KMS-11 (cell line): ENCODE measurements at regions not wholly inside any gene's neighbourhood (a gene's known extent, or its start where the extent isn't known, plus 50 kb on each side); places are given as distances from the start of the nearest gene placed in this dataset.

Experiments
- H2AFZ ChIP-seq: fragments of 200-600 bp; sonication (generic); 2 replicates; pipeline ENCODE4 v1.6.1; 2016; ENCODE audit warnings: antibody characterized with exemption, mixed run types, low read depth
- H3K27ac ChIP-seq: fragments of 200-600 bp; sonication (generic); 2 replicates; pipeline ENCODE4 v1.6.1; 2016; ENCODE audit warnings: mild to moderate bottlenecking, mixed run types
- H3K27me3 ChIP-seq: fragments of 200-600 bp; sonication (generic); 2 replicates; pipeline ENCODE4 v1.6.1; 2017; ENCODE audit warnings: mild to moderate bottlenecking, low read depth, mixed run types, moderate library complexity; ENCODE audit not compliant: insufficient read depth
- H3K36me3 ChIP-seq: fragments of 200-600 bp; sonication (generic); 2 replicates; pipeline ENCODE4 v1.6.1; 2017; ENCODE audit warnings: mild to moderate bottlenecking, mixed run types; ENCODE audit not compliant: insufficient read depth
- H3K4me1 ChIP-seq: fragments of 200-600 bp; sonication (generic); 2 replicates; pipeline ENCODE4 v1.6.1; 2016; ENCODE audit warnings: mild to moderate bottlenecking, low read depth, mixed run types; ENCODE audit not compliant: poor library complexity, severe bottlenecking
- H3K4me2 ChIP-seq: fragments of 200-600 bp; sonication (generic); 2 replicates; pipeline ENCODE4 v1.7.0; 2016; ENCODE audit warnings: mild to moderate bottlenecking, mixed run types
- H3K4me3 ChIP-seq: fragments of 200-600 bp; sonication (generic); IDR thresholded peaks from 2 replicates; pipeline ENCODE4 v1.6.1; 2017; ENCODE audit warnings: low read depth, low read length, mixed read lengths; ENCODE audit not compliant: insufficient read depth
- H3K79me2 ChIP-seq: fragments of 200-600 bp; sonication (generic); 2 replicates; pipeline ENCODE4 v1.6.1; 2016; ENCODE audit warnings: low read depth, mixed run types; ENCODE audit not compliant: insufficient read depth
- H3K9ac ChIP-seq: fragments of 200-600 bp; sonication (generic); 2 replicates; pipeline ENCODE4 v1.6.1; 2016; ENCODE audit warnings: mild to moderate bottlenecking, mixed run types
- H4K20me1 ChIP-seq: fragments of 200-600 bp; sonication (generic); 2 replicates; pipeline ENCODE4 v1.6.1; 2016; ENCODE audit warnings: mild to moderate bottlenecking, mixed run types; ENCODE audit not compliant: insufficient read depth
- TF ChIP-seq, protein P1 (sequence below): fragments of 200-600 bp; sonication (generic); conservative IDR thresholded peaks from 2 replicates; pipeline ENCODE4 v1.6.1; 2017; ENCODE audit warnings: low read depth, mild to moderate bottlenecking, antibody characterized with exemption, low read length, moderate library complexity, mixed read lengths

DNA sequence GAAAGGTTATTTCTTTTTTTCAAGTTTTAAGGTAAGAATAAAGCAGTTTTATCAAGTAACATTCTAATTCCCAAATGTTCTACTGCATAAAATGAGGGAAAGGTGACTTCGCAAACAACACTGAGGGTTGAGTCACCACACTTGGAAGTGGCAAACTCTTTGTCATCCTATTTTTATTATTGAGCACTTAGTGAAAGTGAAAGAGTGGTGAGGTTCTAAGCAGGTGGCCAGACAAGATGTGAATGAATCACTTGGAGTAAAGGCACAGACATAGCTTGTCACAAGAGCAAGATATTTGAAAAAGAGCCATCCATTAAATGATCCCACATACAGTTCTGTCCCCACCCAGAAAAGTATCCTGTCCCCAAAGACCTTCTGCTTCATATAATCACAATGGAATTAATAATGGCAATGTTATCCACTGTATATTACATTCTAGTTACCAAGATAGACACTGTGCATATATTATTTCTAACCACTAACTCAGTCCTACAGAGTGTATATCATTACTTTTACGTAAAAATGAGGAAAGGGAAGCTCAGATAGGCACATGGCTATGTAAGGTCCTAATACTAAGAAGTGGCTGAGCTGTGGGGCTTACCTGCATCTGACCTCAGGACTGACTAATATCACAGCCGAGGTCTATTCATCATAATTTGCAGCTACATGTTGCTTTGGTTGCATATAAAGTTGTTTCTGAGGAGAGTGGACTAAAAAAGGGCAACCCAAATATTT is 730.4 kb upstream of the MEF2C start:
- H3K36me3 ChIP-seq, result no peaks in the 10 kb centered on the region
- H3K9ac ChIP-seq, result no peak overlapping the region
- H3K4me3 ChIP-seq, result no peak overlapping the region
- H3K27ac ChIP-seq, result no peak overlapping the region
- TF ChIP-seq, protein P1, sequence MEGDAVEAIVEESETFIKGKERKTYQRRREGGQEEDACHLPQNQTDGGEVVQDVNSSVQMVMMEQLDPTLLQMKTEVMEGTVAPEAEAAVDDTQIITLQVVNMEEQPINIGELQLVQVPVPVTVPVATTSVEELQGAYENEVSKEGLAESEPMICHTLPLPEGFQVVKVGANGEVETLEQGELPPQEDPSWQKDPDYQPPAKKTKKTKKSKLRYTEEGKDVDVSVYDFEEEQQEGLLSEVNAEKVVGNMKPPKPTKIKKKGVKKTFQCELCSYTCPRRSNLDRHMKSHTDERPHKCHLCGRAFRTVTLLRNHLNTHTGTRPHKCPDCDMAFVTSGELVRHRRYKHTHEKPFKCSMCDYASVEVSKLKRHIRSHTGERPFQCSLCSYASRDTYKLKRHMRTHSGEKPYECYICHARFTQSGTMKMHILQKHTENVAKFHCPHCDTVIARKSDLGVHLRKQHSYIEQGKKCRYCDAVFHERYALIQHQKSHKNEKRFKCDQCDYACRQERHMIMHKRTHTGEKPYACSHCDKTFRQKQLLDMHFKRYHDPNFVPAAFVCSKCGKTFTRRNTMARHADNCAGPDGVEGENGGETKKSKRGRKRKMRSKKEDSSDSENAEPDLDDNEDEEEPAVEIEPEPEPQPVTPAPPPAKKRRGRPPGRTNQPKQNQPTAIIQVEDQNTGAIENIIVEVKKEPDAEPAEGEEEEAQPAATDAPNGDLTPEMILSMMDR, result no peak
- peaks cover 36% of the 10 kb centered on the region for H3K4me1 ChIP-seq
- no peaks in the 10 kb centered on the region for H3K79me2 ChIP-seq
- no peaks in the 10 kb centered on the region for H4K20me1 ChIP-seq
- no peaks in the 10 kb centered on the region for H3K27me3 ChIP-seq
- peak overlapping the region; percentile 76 for H3K4me2 ChIP-seq
- H2AFZ ChIP-seq, result no peak overlapping the region

DNA sequence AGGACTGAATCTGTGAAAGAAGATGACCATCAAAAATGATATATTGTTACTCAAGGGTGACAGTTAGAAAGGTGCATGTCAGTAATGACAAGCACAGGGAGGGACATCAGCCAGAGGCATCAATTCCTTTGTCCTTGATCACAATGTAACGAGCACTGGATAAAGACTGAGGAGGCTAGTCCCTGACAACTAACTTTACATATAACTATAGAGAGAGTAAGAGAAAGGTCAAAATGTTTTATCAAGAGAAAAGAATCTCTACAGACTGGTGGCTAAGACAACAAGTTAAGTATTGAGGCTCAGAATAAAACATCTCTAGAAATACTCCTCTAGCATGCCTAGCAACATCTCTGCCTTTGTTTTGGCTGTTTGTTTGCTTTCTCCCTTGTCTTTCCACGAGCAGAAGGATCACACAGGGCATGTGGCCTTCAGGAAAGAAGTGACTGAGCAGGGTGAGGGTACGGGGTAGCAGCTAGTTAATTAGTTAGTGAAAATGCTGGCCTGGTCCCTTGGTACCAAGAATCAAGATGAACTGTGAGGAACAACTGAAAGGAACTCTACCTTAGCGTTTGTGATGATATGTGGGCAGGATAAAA is 724.1 kb upstream of the MEF2C start:
- Histone ChIP-seq H3K4me3 (no peak overlapping the region), H3K79me2 (no peaks in the 10 kb centered on the region), H3K27ac (peak overlapping the region; percentile 25; the same call in 1 of the 2 replicates), H3K4me1 (peaks cover 36% of the 10 kb centered on the region), H2AFZ (peak overlapping the region; percentile 21; the same call in 1 of the 2 replicates), H3K36me3 (no peaks in the 10 kb centered on the region), H3K4me2 (peak overlapping the region; percentile 33), H4K20me1 (no peaks in the 10 kb centered on the region), H3K9ac (no peak overlapping the region), H3K27me3 (no peaks in the 10 kb centered on the region)
- TF ChIP-seq, protein P1, result no peak

DNA sequence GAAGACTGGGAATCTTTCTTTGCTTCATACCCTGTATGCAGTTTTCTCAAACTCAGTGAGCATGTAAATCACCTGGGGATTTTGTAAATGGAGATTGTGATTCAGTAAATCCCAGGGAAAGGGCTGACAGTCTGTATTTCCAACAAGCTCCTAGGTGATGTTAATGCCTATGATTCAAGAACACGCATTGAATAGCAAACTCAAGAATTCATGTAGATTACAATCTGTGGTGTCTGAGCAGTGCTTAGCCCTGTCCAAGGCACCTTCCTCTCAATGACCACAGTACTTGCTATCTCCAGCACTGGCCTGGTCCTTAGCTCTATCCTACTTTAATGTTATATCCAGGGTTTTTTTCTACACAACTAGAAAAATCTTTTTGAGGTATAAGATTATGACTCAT is 721.4 kb upstream of the MEF2C start:
- no peaks in the 10 kb centered on the region for H4K20me1 ChIP-seq
- H3K79me2 ChIP-seq, result no peaks in the 10 kb centered on the region
- no peaks in the 10 kb centered on the region for H3K36me3 ChIP-seq
- no peak overlapping the region for H3K4me3 ChIP-seq
- no peak overlapping the region for H3K4me2 ChIP-seq
- H3K4me1 ChIP-seq, result peaks cover 35% of the 10 kb centered on the region
- H3K27ac ChIP-seq, result no peak overlapping the region
- H3K9ac ChIP-seq, result no peak overlapping the region
- H3K27me3 ChIP-seq, result no peaks in the 10 kb centered on the region
- no peak overlapping the region for H2AFZ ChIP-seq
- TF ChIP-seq, protein P1, result no peak

DNA sequence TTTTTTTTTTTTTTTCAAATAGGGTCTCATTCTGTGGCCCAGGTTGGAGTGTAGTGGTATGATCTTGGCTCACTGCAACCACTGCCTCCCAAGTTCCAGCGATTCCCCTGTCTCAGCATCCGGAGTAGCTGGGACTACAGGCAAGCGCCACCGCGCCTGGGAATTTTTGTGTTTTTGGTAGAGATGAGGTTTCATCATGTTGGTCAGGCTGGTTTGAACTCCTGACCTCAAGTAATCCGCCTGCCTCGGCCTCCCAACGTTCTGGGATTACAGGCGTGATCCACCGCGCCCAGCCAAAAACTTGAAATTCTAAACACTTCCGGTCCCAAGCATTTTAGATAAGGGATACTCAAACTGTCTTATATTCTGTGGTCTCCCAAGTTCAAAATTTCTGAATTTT is 718.9 kb upstream of the MEF2C start:
- TF ChIP-seq, protein P1, result no peak
- H4K20me1 ChIP-seq, result no peaks in the 10 kb centered on the region
- no peak overlapping the region for H3K27ac ChIP-seq
- no peaks in the 10 kb centered on the region for H3K79me2 ChIP-seq
- H3K4me3 ChIP-seq, result no peak overlapping the region
- H3K9ac ChIP-seq, result no peak overlapping the region
- peaks cover 35% of the 10 kb centered on the region for H3K4me1 ChIP-seq
- no peak overlapping the region for H3K4me2 ChIP-seq
- H3K36me3 ChIP-seq, result no peaks in the 10 kb centered on the region
- H3K27me3 ChIP-seq, result no peaks in the 10 kb centered on the region
- no peak overlapping the region for H2AFZ ChIP-seq
